Left hindlimb (tissue), 1 donor: ENCODE measurements at regions not wholly inside any gene's neighbourhood (a gene's known extent, or its start where the extent isn't known, plus 50 kb on each side); places are given as distances from the start of the nearest gene placed in this dataset.

ENCODE experiments used
- DNase-seq: peaks from one replicate; pipeline ENCODE4 v3.0.0-alpha.2; 2018

- no peak for DNase-seq
These were observed 68.5 kb upstream of the TMEM164 start for GRCh38 chrX:109934434-109934833.

- DNase-seq = no peak
These were observed 68.0 kb upstream of the TMEM164 start for GRCh38 chrX:109934935-109935334.

GRCh38 chrX:109936114-109936513, 66.8 kb upstream of the TMEM164 start:
- no peak for DNase-seq

GRCh38 chrX:109936598-109936997, 66.3 kb upstream of the TMEM164 start:
- no peak for DNase-seq

GRCh38 chrX:109939498-109939897, 63.4 kb upstream of the TMEM164 start:
- DNase-seq = no peak

- no peak for DNase-seq
These were observed 62.5 kb upstream of the TMEM164 start for GRCh38 chrX:109940411-109940810.

GRCh38 chrX:109943092-109943739, 59.7 kb upstream of the TMEM164 start:
- DNase-seq = no peak

GRCh38 chrX:109943740-109944092, 59.2 kb upstream of the TMEM164 start:
- no peak for DNase-seq

GRCh38 chrX:109952050-109952449, 50.9 kb upstream of the TMEM164 start:
- no peak for DNase-seq

GRCh38 chrX:109952985-109953905, 49.7 kb upstream of the TMEM164 start:
- DNase-seq = no peak
